Bronchial epithelial cell (primary cell): ENCODE measurements at regions not wholly inside any gene's neighbourhood (a gene's known extent, or its start where the extent isn't known, plus 50 kb on each side); places are given as distances from the start of the nearest gene placed in this dataset.

Experiments
- DNase-seq: peaks from one replicate; pipeline ENCODE4 v3.0.0-alpha.2; 2010; ENCODE audit warnings: low read depth
- FAIRE-seq: peaks from 2 replicates; lab custom pipeline; 2011; peaks lifted over from hg19 to GRCh38; lab: Jason Lieb, UNC
- H3K27me3 ChIP-seq: 2 replicates; pipeline ENCODE4 v1.5.1; 2011; ENCODE audit warnings: low read length; ENCODE audit not compliant: control insufficient read depth, insufficient read depth
- H3K36me3 ChIP-seq: 2 replicates; pipeline ENCODE4 v1.5.1; 2011; ENCODE audit warnings: low read length; ENCODE audit not compliant: control insufficient read depth, insufficient read depth
- H3K4me3 ChIP-seq: 2 replicates; pipeline ENCODE4 v1.5.1; 2011; ENCODE audit warnings: mild to moderate bottlenecking, low read depth, low read length, control low read depth
- TF ChIP-seq, protein P1 (sequence below): IDR thresholded peaks from 2 replicates; pipeline ENCODE4 v1.5.1; 2011; ENCODE audit warnings: mild to moderate bottlenecking, moderate library complexity, low read length, control low read depth, inconsistent platforms; ENCODE audit not compliant: insufficient read depth, severe bottlenecking

DNA sequence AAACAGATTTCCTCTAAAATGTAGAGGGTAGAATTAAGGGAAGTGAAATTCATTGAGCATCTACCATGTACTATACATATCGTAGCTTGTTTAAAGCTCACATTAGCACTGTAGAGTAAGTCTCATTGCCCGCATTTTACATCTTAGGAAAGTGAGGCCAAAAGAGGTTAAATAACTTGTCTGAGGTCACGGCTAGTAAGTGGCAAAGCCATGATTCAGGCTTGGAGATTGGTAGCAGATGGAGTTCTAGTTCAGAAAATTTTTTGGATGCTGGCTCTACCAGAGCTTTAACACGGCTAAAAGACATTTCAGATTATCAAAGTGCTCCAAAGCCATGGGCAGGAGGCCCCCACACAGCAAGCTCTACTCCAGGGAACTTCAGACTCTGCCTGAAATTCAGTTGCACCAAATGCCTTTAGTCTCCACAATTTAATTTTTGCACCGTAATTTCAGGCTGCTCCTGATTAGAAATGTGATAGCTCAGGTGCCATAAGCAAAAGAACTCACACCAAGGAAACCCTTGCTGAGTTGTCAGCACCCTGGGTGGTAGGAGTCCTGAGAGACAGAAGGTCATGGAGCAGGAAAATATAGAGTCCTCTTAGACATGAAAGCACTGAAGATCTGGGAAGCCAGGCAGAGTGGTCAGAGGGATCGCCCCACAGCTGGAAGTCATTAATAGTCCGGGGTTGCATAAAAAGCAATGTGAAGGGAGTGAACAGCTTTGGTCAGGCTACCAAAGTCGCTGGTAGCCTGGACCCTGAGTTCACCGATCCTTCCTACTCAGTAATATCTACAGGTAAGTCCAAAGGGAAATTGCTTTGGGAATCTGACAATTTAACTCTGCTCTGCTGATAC, 55.2 kb upstream of the ASIP start:
- TF ChIP-seq, protein P1, sequence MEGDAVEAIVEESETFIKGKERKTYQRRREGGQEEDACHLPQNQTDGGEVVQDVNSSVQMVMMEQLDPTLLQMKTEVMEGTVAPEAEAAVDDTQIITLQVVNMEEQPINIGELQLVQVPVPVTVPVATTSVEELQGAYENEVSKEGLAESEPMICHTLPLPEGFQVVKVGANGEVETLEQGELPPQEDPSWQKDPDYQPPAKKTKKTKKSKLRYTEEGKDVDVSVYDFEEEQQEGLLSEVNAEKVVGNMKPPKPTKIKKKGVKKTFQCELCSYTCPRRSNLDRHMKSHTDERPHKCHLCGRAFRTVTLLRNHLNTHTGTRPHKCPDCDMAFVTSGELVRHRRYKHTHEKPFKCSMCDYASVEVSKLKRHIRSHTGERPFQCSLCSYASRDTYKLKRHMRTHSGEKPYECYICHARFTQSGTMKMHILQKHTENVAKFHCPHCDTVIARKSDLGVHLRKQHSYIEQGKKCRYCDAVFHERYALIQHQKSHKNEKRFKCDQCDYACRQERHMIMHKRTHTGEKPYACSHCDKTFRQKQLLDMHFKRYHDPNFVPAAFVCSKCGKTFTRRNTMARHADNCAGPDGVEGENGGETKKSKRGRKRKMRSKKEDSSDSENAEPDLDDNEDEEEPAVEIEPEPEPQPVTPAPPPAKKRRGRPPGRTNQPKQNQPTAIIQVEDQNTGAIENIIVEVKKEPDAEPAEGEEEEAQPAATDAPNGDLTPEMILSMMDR = no peak
- FAIRE-seq = peak; percentile 83
- H3K36me3 ChIP-seq = no peaks in the 10 kb centered on the region
- no peak overlapping the region for H3K4me3 ChIP-seq
- no peak for DNase-seq
- no peaks in the 10 kb centered on the region for H3K27me3 ChIP-seq

DNA sequence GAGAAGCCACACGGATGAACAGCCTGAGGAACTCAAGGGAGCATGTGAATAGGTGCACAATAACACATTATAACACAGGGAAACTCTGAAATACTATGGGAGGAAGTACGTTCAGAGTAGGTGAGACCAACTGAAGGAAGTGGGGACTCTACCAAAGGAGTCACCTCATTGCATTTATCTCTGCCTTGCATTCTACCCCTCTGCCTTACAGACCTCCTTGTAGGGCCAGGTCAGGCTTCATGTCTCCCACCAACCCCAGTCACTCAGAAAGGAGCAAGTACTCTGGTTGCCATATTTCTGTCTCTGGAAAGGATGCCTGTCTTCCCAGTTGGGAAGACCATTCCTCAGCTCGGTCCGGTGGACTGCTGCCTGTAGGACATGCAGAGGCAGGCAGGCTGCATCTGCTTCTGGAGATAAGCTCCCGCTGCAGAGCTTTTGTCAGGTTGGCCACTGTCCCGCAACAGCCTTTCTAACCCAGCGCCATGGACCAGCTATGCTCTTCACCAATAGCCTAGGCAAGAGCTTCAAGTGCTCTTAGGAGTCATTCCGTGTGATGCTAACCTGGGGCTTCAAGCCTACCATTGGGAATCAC, 51.6 kb upstream of the ASIP start:
- Histone ChIP-seq H3K4me3 (no peak overlapping the region), H3K36me3 (no peaks in the 10 kb centered on the region), H3K27me3 (peaks cover 5% of the 10 kb centered on the region)
- FAIRE-seq = no peak
- TF ChIP-seq, protein P1 = no peak
- no peak for DNase-seq

DNA sequence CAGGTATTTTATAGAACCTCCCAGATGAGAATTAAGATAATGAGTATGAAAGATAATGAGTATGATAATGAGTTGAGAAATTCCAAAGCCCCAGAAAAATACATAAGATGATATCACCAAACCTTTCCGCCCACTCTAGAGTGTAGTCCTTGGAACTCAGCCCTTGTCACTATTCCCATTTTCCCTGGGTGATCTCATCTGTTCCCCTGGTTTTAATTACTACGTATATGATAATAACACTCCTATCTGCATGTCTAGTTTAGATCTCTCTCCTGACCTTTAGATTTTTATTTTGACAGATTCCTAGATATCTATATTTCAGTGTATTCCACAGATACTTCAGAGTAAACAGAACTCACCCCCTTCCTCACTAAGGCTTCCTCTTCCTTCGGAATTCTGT, 51.0 kb upstream of the ASIP start:
- no peak for DNase-seq
- H3K36me3 ChIP-seq = no peaks in the 10 kb centered on the region
- TF ChIP-seq, protein P1 = no peak
- FAIRE-seq = no peak
- peaks cover 5% of the 10 kb centered on the region for H3K27me3 ChIP-seq
- no peak overlapping the region for H3K4me3 ChIP-seq

DNA sequence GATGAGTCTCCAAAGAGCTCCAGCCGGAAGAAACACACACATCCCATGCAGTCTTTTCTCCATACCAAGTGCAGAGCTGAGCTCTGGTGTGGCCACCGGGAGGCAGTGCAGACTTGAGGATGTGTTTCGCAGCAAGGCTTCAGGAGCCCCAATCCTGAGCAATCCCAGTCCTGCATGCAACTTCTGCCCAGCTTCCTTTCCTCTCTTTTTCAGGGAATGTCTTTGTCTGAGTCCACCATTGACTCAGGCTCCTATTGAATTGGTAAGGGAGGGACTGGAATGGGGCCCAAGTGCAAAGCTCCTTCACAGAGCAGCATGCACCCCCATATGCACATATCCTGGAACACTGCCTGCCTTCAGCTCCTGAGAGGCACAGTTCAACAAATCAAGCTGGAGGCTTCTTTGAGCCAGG, 50.5 kb upstream of the ASIP start:
- DNase-seq (peak; percentile 70), FAIRE-seq (peak; percentile 75)
- peaks cover 5% of the 10 kb centered on the region for H3K27me3 ChIP-seq

More for the DNA sequence above, 50.5 kb upstream of the ASIP start:
- TF ChIP-seq, protein P1 = peak; percentile 91
- Histone ChIP-seq H3K36me3 (no peaks in the 10 kb centered on the region), H3K4me3 (no peak overlapping the region)
